CD14-positive monocyte (primary cell): ENCODE measurements at regions not wholly inside any gene's neighbourhood (a gene's known extent, or its start where the extent isn't known, plus 50 kb on each side); places are given as distances from the start of the nearest gene placed in this dataset.

Experiments
- DNase-seq, 3 donors: peaks; one replicate each; pipeline ENCODE4 v3.0.0-alpha.2; 2011 to 2022
- H2AFZ ChIP-seq: 2 replicates; pipeline ENCODE4 v1.6.0; 2012; ENCODE audit warnings: mild to moderate bottlenecking, low read depth, low read length, inconsistent platforms; ENCODE audit not compliant: insufficient read depth, poor library complexity, severe bottlenecking
- H3K27ac ChIP-seq, 2 donors: 1 replicate in 1 of 2; 2 replicates in 1 of 2; pipeline ENCODE4 v1.5.1; 2012 to 2013; ENCODE audit warnings: low read length in 2 of 2, control low read depth in 1 of 2, inconsistent platforms in 1 of 2, low read depth in 1 of 2, mild to moderate bottlenecking in 1 of 2
- H3K27me3 ChIP-seq, 2 donors: one replicate each; pipeline versions ENCODE4 v1.6.0 to v1.6.1; 2011 to 2013; ENCODE audit warnings: low read length in 2 of 2; ENCODE audit not compliant: control insufficient read depth in 2 of 2, insufficient read depth in 2 of 2
- H3K36me3 ChIP-seq, 2 donors: replicated peaks in 1 of 2; 1 replicate in 1 of 2; 2 replicates in 1 of 2; pipeline versions ENCODE4 v1.5.1 to v1.6.1; 2012 to 2013; ENCODE audit warnings: low read length in 2 of 2, control low read depth in 1 of 2, inconsistent platforms in 1 of 2, mild to moderate bottlenecking in 1 of 2; ENCODE audit not compliant: insufficient read depth in 2 of 2, control insufficient read depth in 1 of 2
- H3K4me1 ChIP-seq, 2 donors: 1 replicate in 1 of 2; 2 replicates in 1 of 2; pipeline versions ENCODE4 v1.5.1 to v1.6.1; 2012 to 2013; ENCODE audit warnings: low read length in 2 of 2, control low read depth in 1 of 2, inconsistent platforms in 1 of 2, mild to moderate bottlenecking in 1 of 2, moderate library complexity in 1 of 2; ENCODE audit not compliant: insufficient read depth in 2 of 2, control insufficient read depth in 1 of 2
- H3K4me2 ChIP-seq: replicated peaks from 2 replicates; pipeline ENCODE3; 2012; ENCODE audit warnings: low read length, moderate library complexity, mild to moderate bottlenecking; ENCODE audit not compliant: poor library complexity, severe bottlenecking; ENCODE audit errors: extremely low read depth
- H3K4me3 ChIP-seq, 3 experiments: fragments of 200-600 bp in 1 of 3; sonication (generic) in 1 of 3; replicated peaks in 1 of 3; 1 replicate in 2 of 3; 2 replicates in 1 of 3; pipeline ENCODE4 v1.5.1; 2011 to 2013; ENCODE audit warnings: low read length in 3 of 3, mild to moderate bottlenecking in 3 of 3, control low read depth in 2 of 3, low read depth in 2 of 3, inconsistent platforms in 1 of 3, moderate library complexity in 1 of 3
- H3K79me2 ChIP-seq: 2 replicates; pipeline ENCODE4 v1.6.0; 2012; ENCODE audit warnings: mild to moderate bottlenecking, control low read depth, inconsistent platforms, low read length, moderate library complexity; ENCODE audit not compliant: insufficient read depth
- H3K9ac ChIP-seq: 2 replicates; pipeline ENCODE4 v1.6.0; 2017; ENCODE audit warnings: low read length, mild to moderate bottlenecking; ENCODE audit not compliant: insufficient read depth, poor library complexity, severe bottlenecking
- H3K9me3 ChIP-seq, 2 donors: replicated peaks in 1 of 2; 1 replicate in 1 of 2; 2 replicates in 1 of 2; pipeline versions ENCODE4 v1.5.1 to v1.6.1; 2012 to 2013; ENCODE audit warnings: low read length in 2 of 2, control low read depth in 1 of 2; ENCODE audit not compliant: control insufficient read depth in 1 of 2, insufficient read depth in 1 of 2
- H4K20me1 ChIP-seq: 2 replicates; pipeline ENCODE4 v1.6.0; 2012; ENCODE audit warnings: mild to moderate bottlenecking, low read length, control low read depth, moderate library complexity; ENCODE audit not compliant: insufficient read depth
- H3K27ac Mint-ChIP-seq, 7 donors: one replicate each; pipeline ENCODE4 v1.8.0; 2020; ENCODE audit warnings: mild to moderate bottlenecking in 7 of 7, mixed read lengths in 7 of 7, moderate library complexity in 6 of 7, inconsistent platforms in 2 of 7
- H3K27me3 Mint-ChIP-seq, 3 donors: one replicate each; pipeline ENCODE4 v1.8.0; 2021 to 2022; ENCODE audit warnings: low read depth in 3 of 3, mild to moderate bottlenecking in 3 of 3, mixed read lengths in 3 of 3, moderate library complexity in 3 of 3, inconsistent platforms in 1 of 3
- H3K36me3 Mint-ChIP-seq, 2 donors: one replicate each; pipeline ENCODE4 v1.8.0; 2020; ENCODE audit warnings: mixed read lengths in 2 of 2, inconsistent platforms in 1 of 2, mild to moderate bottlenecking in 1 of 2
- H3K4me1 Mint-ChIP-seq: one replicate; pipeline ENCODE4 v1.8.0; 2020; ENCODE audit warnings: mild to moderate bottlenecking, mixed read lengths
- H3K4me3 Mint-ChIP-seq, 2 donors: one replicate each; pipeline ENCODE4 v1.8.0; 2020; ENCODE audit warnings: mild to moderate bottlenecking in 2 of 2, mixed read lengths in 2 of 2, moderate library complexity in 1 of 2
- H3K9me3 Mint-ChIP-seq, 7 donors: one replicate each; pipeline ENCODE4 v1.8.0; 2020 to 2022; ENCODE audit warnings: mixed read lengths in 7 of 7, mild to moderate bottlenecking in 6 of 7, moderate library complexity in 6 of 7, inconsistent platforms in 2 of 7
- WGBS: methylation state at CpG from one replicate; pipeline ENCODE4 v1.1.5; 2013; ENCODE audit warnings: missing lambda C conversion rate; ENCODE audit not compliant: insufficient coverage; 5-methylcytosine and 5-hydroxymethylcytosine counted together
- intact Hi-C, 2 donors: fragments of 100-400 bp; cut with micrococcal nuclease; formaldehyde crosslinking; loops; one replicate each; pipeline versions ENCODE4 v1.15.0 to v1.15.1; 2023
- TF ChIP-seq, protein P1 (sequence below): fragments of 200-600 bp; IDR thresholded peaks from one replicate; pipeline ENCODE4 v1.8.0; 2022; ENCODE audit warnings: antibody characterized with exemption, mild to moderate bottlenecking

DNA sequence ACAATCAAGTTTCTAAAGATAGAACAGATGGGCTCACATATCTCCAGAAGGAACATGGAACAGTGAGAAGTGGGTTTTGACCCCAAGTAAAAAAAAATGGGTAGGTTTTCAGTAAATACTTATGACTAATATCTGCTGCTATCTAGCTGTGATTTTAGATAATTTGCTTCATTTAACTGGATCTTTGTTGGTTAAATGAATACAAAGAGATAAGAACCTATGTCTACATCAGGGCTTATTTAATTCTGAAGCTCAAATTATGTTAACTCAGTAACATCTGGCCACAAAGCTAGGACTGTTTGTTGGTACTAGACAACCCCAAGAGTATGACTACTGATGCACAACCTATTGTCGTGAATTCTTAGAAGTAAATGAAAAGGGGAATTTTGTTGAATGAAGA is 144.4 kb upstream of the SESN3 start:
- Histone ChIP-seq H3K4me1 (peaks cover 22 to 26% of the 10 kb centered on the region in 2 donors), H3K36me3 (no peaks in the 10 kb centered on the region), H3K4me2 (no peak overlapping the region), H3K27ac (no peak overlapping the region), H3K9me3 (no peaks in the 10 kb centered on the region), H3K4me3 (no peak overlapping the region), H3K27me3 (no peaks in the 10 kb centered on the region), H3K79me2 (no peaks in the 10 kb centered on the region), H3K9ac (no peak overlapping the region), H2AFZ (no peak overlapping the region), H4K20me1 (no peaks in the 10 kb centered on the region)
- no peak for DNase-seq
- WGBS: no CpG with 5 or more reads among the region's 1 CpG
- Mint-ChIP-seq H3K4me1 (peaks cover 29% of the 10 kb centered on the region), H3K27me3 (no peaks in the 10 kb centered on the region), H3K4me3 (no peak overlapping the region), H3K36me3 (no peaks in the 10 kb centered on the region), H3K27ac (no peak overlapping the region), H3K9me3 (peaks cover 0 to 3% (median 0%) of the 10 kb centered on the region in 7 donors)
- intact Hi-C loops: no loop called here
- TF ChIP-seq, protein P1, sequence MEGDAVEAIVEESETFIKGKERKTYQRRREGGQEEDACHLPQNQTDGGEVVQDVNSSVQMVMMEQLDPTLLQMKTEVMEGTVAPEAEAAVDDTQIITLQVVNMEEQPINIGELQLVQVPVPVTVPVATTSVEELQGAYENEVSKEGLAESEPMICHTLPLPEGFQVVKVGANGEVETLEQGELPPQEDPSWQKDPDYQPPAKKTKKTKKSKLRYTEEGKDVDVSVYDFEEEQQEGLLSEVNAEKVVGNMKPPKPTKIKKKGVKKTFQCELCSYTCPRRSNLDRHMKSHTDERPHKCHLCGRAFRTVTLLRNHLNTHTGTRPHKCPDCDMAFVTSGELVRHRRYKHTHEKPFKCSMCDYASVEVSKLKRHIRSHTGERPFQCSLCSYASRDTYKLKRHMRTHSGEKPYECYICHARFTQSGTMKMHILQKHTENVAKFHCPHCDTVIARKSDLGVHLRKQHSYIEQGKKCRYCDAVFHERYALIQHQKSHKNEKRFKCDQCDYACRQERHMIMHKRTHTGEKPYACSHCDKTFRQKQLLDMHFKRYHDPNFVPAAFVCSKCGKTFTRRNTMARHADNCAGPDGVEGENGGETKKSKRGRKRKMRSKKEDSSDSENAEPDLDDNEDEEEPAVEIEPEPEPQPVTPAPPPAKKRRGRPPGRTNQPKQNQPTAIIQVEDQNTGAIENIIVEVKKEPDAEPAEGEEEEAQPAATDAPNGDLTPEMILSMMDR: no peak

DNA sequence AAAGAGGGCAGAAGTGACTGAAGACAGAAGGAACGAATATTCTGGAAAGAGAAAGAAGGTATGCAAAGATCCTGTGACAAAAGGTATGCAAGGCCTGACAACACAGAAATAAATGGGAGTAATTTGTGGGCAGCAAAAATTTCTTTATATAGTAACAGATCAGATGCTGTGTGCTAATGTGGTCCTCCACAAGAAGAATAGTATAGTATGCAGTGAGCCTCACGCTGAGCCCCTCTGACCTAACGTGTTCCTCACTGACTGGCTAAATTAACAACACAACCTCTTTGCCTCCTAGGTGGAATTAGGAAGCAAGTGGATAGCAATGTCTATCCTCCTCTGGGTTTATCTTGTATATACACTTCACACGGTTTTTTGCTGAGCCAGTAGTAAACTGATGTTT is 143.1 kb upstream of the SESN3 start:
- Histone ChIP-seq H3K79me2 (no peaks in the 10 kb centered on the region), H3K27ac (no peak overlapping the region), H4K20me1 (no peaks in the 10 kb centered on the region), H2AFZ (no peak overlapping the region), H3K4me3 (no peak overlapping the region), H3K9ac (no peak overlapping the region), H3K4me2 (no peak overlapping the region), H3K9me3 (no peaks in the 10 kb centered on the region), H3K27me3 (no peaks in the 10 kb centered on the region), H3K4me1 (peaks cover 27 to 32% of the 10 kb centered on the region in 2 donors), H3K36me3 (no peaks in the 10 kb centered on the region)
- no peak overlapping the region for H3K27ac Mint-ChIP-seq
- DNase-seq: no peak
- peaks cover 0 to 2% (median 0%) of the 10 kb centered on the region in 3 donors for H3K27me3 Mint-ChIP-seq
- H3K36me3 Mint-ChIP-seq: no peaks in the 10 kb centered on the region
- H3K4me3 Mint-ChIP-seq: no peak overlapping the region
- peaks cover 34% of the 10 kb centered on the region for H3K4me1 Mint-ChIP-seq
- no CpG with 5 or more reads among the region's 4 CpGs for WGBS
- TF ChIP-seq, protein P1: no peak
- intact Hi-C loops: no loop called here
- peaks cover 0 to 3% (median 0%) of the 10 kb centered on the region in 7 donors for H3K9me3 Mint-ChIP-seq
